ENCODE measurements at regions not wholly inside any gene's neighbourhood (a gene's known extent, or its start where the extent isn't known, plus 50 kb on each side); places are given as distances from the start of the nearest gene placed in this dataset.

DNA sequence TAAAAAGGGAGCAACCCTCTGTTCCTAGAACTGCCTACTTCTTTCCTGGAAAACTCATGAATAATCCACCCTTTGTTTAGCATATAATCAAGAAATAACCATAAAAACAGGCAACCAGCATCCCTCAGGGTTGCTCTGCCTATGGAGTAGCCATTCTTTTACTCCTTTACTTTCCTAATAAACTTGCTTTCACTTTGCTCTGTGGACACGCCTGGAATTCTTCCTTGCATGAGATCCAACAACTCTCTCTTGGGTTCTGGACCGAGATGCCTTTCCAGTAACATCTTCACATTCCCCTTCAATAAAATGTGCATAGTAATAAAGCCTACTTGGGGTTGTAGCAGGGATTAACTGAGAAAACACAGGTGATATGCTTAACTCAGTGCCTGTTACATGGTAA lies 286.4 kb upstream of the AMIGO2 start:
- no peak for TF ChIP-seq BHLHE40 (IDR thresholded peaks at IDR 0.05; ENCODE audit: low read length)
- no peak for TF ChIP-seq MIXL1 (CRISPR knock-in tag; IDR thresholded peaks at IDR 0.05)
- TF ChIP-seq, protein P1, sequence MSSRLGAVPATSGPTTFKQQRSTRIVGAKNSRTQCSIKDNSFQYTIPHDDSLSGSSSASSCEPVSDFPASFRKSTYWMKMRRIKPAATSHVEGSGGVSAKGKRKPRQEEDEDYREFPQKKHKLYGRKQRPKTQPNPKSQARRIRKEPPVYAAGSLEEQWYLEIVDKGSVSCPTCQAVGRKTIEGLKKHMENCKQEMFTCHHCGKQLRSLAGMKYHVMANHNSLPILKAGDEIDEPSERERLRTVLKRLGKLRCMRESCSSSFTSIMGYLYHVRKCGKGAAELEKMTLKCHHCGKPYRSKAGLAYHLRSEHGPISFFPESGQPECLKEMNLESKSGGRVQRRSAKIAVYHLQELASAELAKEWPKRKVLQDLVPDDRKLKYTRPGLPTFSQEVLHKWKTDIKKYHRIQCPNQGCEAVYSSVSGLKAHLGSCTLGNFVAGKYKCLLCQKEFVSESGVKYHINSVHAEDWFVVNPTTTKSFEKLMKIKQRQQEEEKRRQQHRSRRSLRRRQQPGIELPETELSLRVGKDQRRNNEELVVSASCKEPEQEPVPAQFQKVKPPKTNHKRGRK (CRISPR knock-in tag; IDR thresholded peaks at IDR 0.05) = no peak
- no peak for TF ChIP-seq RXRA (CRISPR knock-in tag; IDR thresholded peaks at IDR 0.05)
- no peak for TF ChIP-seq TP53 (CRISPR knock-in tag; conservative IDR thresholded peaks at IDR 0.05)
- no peak for TF ChIP-seq POLR2A (IDR thresholded peaks at IDR 0.05; ENCODE audit: insufficient read depth in 1 of 2, low read depth in 2 of 2, low read length in 2 of 2)

Measured in HepG2 (cell line).